RKO (cell line): ENCODE measurements at regions not wholly inside any gene's neighbourhood (a gene's known extent, or its start where the extent isn't known, plus 50 kb on each side); places are given as distances from the start of the nearest gene placed in this dataset.
"Not testable (repeated sequence)": the region's sequence is repeated elsewhere in the genome, so short reads cannot be mapped to it uniquely, and the experiment has no call there.

Experiments
- DNase-seq: peaks from one replicate; pipeline ENCODE4 v3.0.0-alpha.2; 2016; ENCODE audit warnings: low spot score

- not testable (repeated sequence) for DNase-seq
These were observed 56.2 kb upstream of the DDAH1 start for GRCh38 chr1:85520826-85521820.

- DNase-seq: not testable (repeated sequence)
These were observed 57.5 kb upstream of the DDAH1 start for GRCh38 chr1:85522458-85522857.

GRCh38 chr1:85523061-85523460 is 57.5 kb upstream of the CCN1 start:
- not testable (repeated sequence) for DNase-seq

- not testable (repeated sequence) for DNase-seq
These were observed 56.2 kb upstream of the CCN1 start for GRCh38 chr1:85524281-85524886.

GRCh38 chr1:85525591-85525991 is 55.0 kb upstream of the CCN1 start:
- DNase-seq: peak; percentile 19

- DNase-seq: not testable (repeated sequence)
These were observed 54.3 kb upstream of the CCN1 start for GRCh38 chr1:85526216-85526615.

- not testable (repeated sequence) for DNase-seq
These were observed 53.4 kb upstream of the CCN1 start for GRCh38 chr1:85527145-85527544.
